Ishikawa (cell line): ENCODE measurements at regions not wholly inside any gene's neighbourhood (a gene's known extent, or its start where the extent isn't known, plus 50 kb on each side); places are given as distances from the start of the nearest gene placed in this dataset.

Experiments
- CEBPB ChIP-seq: IDR thresholded peaks from 2 replicates; pipeline ENCODE4 v1.6.1; 2012
- CREB1 ChIP-seq: IDR thresholded peaks from 2 replicates; pipeline ENCODE4 v1.6.1; 2012; ENCODE audit warnings: low read depth
- EP300 ChIP-seq: IDR thresholded peaks from 2 replicates; pipeline ENCODE4 v1.6.1; 2012; ENCODE audit warnings: borderline replicate concordance
- TAF1 ChIP-seq: IDR thresholded peaks from 2 replicates; pipeline ENCODE4 v1.6.1; 2012; ENCODE audit warnings: low read depth, mild to moderate bottlenecking
- TEAD4 ChIP-seq: IDR thresholded peaks from 2 replicates; pipeline ENCODE4 v1.6.1; 2012
- YY1 ChIP-seq: IDR thresholded peaks from 2 replicates; pipeline ENCODE4 v1.6.1; 2012; ENCODE audit warnings: low read depth
- TF ChIP-seq, protein P1 (sequence below): IDR thresholded peaks from 2 replicates; pipeline ENCODE4 v1.6.1; 2012; ENCODE audit warnings: low read depth, mild to moderate bottlenecking

DNA sequence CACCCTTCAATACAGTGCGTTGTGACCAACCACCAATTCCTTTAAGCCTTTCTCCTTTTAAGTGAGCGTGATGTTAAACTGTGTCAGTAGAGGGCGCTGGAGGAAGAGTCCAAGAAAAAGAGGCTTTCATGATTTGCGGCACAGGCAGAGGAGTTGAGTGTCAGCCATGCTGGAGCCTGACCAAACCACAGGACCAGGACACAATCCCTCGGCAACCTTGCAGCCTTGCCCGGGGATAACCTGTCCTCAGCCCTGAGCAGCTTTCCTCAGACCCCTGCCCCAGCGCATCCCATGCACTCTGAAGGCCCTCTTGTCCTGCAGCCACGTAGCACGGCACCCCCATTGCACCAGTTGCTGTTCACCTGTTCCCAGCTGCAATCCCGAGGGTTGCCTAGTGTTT lies 53.5 kb upstream of the SMIM31 start:
- TF ChIP-seq CREB1 (no peak), TAF1 (no peak), TEAD4 (no peak), YY1 (no peak), EP300 (no peak), CEBPB (no peak)
- TF ChIP-seq, protein P1, sequence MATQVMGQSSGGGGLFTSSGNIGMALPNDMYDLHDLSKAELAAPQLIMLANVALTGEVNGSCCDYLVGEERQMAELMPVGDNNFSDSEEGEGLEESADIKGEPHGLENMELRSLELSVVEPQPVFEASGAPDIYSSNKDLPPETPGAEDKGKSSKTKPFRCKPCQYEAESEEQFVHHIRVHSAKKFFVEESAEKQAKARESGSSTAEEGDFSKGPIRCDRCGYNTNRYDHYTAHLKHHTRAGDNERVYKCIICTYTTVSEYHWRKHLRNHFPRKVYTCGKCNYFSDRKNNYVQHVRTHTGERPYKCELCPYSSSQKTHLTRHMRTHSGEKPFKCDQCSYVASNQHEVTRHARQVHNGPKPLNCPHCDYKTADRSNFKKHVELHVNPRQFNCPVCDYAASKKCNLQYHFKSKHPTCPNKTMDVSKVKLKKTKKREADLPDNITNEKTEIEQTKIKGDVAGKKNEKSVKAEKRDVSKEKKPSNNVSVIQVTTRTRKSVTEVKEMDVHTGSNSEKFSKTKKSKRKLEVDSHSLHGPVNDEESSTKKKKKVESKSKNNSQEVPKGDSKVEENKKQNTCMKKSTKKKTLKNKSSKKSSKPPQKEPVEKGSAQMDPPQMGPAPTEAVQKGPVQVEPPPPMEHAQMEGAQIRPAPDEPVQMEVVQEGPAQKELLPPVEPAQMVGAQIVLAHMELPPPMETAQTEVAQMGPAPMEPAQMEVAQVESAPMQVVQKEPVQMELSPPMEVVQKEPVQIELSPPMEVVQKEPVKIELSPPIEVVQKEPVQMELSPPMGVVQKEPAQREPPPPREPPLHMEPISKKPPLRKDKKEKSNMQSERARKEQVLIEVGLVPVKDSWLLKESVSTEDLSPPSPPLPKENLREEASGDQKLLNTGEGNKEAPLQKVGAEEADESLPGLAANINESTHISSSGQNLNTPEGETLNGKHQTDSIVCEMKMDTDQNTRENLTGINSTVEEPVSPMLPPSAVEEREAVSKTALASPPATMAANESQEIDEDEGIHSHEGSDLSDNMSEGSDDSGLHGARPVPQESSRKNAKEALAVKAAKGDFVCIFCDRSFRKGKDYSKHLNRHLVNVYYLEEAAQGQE, result no peak
